Psoas muscle (tissue), 7 donors: ENCODE measurements at regions not wholly inside any gene's neighbourhood (a gene's known extent, or its start where the extent isn't known, plus 50 kb on each side); places are given as distances from the start of the nearest gene placed in this dataset.
A peak's percentile ranks its signal among the peaks of the same experiment; 100 is the strongest.

Source experiments
- ATAC-seq, 4 donors: fragments of 200-7000 bp; cut with Tn5 transposase; one replicate each; pipeline ENCODE4 v1.9.1; 2020; ENCODE audit warnings: moderate library complexity in 3 of 4, mild to moderate bottlenecking in 2 of 4
- DNase-seq, 2 donors: peaks; one replicate each; pipeline ENCODE4 v3.0.0-alpha.2; 2020
- H3K27ac ChIP-seq: fragments of 200-600 bp; one replicate; pipeline ENCODE4 v1.8.0; 2022
- H3K27me3 ChIP-seq, 3 donors: fragments of 200-600 bp in 1 of 3; one replicate each; pipeline versions ENCODE4 v1.6.1 to v1.8.0; 2013 to 2022; ENCODE audit warnings: low read length in 2 of 3, mild to moderate bottlenecking in 2 of 3, moderate library complexity in 1 of 3; ENCODE audit not compliant: insufficient read depth in 3 of 3
- H3K36me3 ChIP-seq, 2 donors: fragments of 200-600 bp in 1 of 2; one replicate each; pipeline versions ENCODE4 v1.6.1 to v1.8.0; 2013 to 2022; ENCODE audit warnings: low read depth in 1 of 2, mild to moderate bottlenecking in 1 of 2, moderate library complexity in 1 of 2; ENCODE audit not compliant: insufficient read depth in 1 of 2
- H3K4me1 ChIP-seq: fragments of 200-600 bp; one replicate; pipeline ENCODE4 v1.8.0; 2022
- H3K4me3 ChIP-seq: fragments of 200-600 bp; one replicate; pipeline ENCODE4 v1.8.0; 2022; ENCODE audit warnings: mild to moderate bottlenecking
- H3K9me3 ChIP-seq: fragments of 200-600 bp; one replicate; pipeline ENCODE4 v1.8.0; 2022
- WGBS, 3 donors: extraction: QIAGEN DNeasy Blood & Tissue Kit; methylation state at CpG; one replicate each; pipeline versions ENCODE4 v1.1.6 to v1.1.7; 2013; 5-methylcytosine and 5-hydroxymethylcytosine counted together
- intact Hi-C, 2 donors: fragments of 100-400 bp; cut with DNase I; formaldehyde crosslinking; loops; one replicate each; pipeline versions ENCODE4 v1.11.0 to v1.14.2; 2022
- TF ChIP-seq, protein P1 (sequence below): fragments of 200-600 bp; IDR thresholded peaks from one replicate; pipeline ENCODE4 v1.8.0; 2022; ENCODE audit warnings: antibody characterized with exemption
- donor health status: healthy with polysubstance abuse.
- donor health status: DM: no; HTN: no; CAD: no; lungs with moderate emphysema.
- donor health status: Bipolar disorder and iron deficiency.
- donor health status: healthy.
- donor health status: DM: yes; HTN: yes; CAD: no.
- donor health status: DM: no; HTN: no; CAD: no.
- donor health status: DM: yes; HTN: yes; CAD: no.

DNA sequence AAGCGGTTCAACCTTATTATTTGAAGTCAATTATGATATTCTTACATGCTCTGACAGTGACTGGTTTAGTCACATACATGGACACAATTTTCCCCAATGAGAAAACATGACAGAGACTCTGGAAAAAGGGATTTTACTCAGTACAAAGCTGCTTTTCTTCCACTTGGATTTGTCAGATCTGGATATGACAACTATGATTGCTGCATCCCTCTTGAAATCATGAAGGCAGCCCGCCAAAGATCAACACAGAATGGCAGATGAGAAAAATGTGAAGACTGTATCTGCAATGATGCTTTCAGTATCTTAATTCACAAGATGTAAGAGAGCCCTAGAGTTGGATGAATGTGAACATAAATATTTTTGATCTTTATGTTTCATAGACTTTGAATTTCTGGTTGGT, 439.6 kb downstream of the CDH8 start:
- Histone ChIP-seq H3K4me3 (no peak overlapping the region), H3K27ac (no peak overlapping the region), H3K9me3 (peaks cover 14% of the 10 kb centered on the region), H3K36me3 (no peaks in the 10 kb centered on the region), H3K4me1 (no peaks in the 10 kb centered on the region), H3K27me3 (no peaks in the 10 kb centered on the region)
- TF ChIP-seq, protein P1, sequence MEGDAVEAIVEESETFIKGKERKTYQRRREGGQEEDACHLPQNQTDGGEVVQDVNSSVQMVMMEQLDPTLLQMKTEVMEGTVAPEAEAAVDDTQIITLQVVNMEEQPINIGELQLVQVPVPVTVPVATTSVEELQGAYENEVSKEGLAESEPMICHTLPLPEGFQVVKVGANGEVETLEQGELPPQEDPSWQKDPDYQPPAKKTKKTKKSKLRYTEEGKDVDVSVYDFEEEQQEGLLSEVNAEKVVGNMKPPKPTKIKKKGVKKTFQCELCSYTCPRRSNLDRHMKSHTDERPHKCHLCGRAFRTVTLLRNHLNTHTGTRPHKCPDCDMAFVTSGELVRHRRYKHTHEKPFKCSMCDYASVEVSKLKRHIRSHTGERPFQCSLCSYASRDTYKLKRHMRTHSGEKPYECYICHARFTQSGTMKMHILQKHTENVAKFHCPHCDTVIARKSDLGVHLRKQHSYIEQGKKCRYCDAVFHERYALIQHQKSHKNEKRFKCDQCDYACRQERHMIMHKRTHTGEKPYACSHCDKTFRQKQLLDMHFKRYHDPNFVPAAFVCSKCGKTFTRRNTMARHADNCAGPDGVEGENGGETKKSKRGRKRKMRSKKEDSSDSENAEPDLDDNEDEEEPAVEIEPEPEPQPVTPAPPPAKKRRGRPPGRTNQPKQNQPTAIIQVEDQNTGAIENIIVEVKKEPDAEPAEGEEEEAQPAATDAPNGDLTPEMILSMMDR = no peak
- intact Hi-C loops = no loop called here
- 65 to 75% (median 71%) methylated on average over 2 of the region's 2 CpGs for WGBS, 3 donors
- ATAC-seq = no peak
- DNase-seq = no peak

DNA sequence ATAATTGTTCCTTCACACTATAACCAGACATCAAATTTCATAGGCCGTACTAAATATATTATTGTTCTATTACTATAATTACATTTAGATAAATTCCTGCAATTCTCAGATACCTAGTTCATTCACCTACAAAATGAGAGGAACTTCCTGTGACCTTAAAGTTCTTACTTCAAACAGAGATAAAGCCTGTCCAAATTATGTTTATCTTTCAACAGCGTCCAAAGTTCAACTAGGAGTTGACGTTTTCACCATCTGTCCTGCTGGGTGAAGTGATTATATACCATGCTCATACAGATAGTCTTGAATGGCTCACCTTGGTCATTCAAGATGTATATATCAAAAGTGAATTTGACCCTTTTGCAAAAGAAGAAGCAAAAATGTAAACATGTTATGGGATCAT, 440.6 kb downstream of the CDH8 start:
- intact Hi-C loops = no loop called here
- H3K9me3 ChIP-seq = peaks cover 14% of the 10 kb centered on the region
- whole genome bisulfite sequencing, 3 donors = 58 to 61% (median 60%) methylated on average over 3 of the region's 3 CpGs
- no peak for ATAC-seq
- no peaks in the 10 kb centered on the region for H3K36me3 ChIP-seq
- no peak overlapping the region for H3K27ac ChIP-seq
- TF ChIP-seq, protein P1 = no peak
- H3K4me1 ChIP-seq = no peaks in the 10 kb centered on the region
- H3K27me3 ChIP-seq = no peaks in the 10 kb centered on the region
- no peak for DNase-seq
- H3K4me3 ChIP-seq = no peak overlapping the region

DNA sequence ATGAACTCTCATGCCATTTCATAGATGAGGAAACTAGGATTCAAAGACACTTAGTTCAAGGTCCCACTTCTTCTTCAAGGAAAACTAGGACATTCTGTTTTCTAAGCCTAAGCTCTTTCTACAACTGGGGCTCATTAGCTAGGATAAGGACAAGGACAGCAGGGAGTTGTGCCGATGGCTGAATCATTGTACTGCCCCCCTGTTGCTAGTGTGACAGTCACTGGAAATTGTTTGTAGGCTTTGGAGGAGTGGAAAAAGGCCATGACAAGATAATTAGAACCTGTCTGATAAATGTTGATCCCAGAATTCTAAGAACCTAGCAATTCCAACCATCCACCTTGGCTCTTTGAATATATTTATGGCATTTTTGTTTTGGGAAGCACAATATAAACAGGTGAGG, 445.7 kb downstream of the CDH8 start:
- ATAC-seq = no peak
- peaks cover 14% of the 10 kb centered on the region for H3K9me3 ChIP-seq
- no peaks in the 10 kb centered on the region for H3K27me3 ChIP-seq
- H3K36me3 ChIP-seq = no peaks in the 10 kb centered on the region
- DNase-seq = no peak
- no peaks in the 10 kb centered on the region for H3K4me1 ChIP-seq
- 77 to 79% (median 79%) methylated on average over 1 of the region's 1 CpG for WGBS, 3 donors
- TF ChIP-seq, protein P1 = no peak
- intact Hi-C loops = no loop called here
- no peak overlapping the region for H3K27ac ChIP-seq
- H3K4me3 ChIP-seq = no peak overlapping the region

DNA sequence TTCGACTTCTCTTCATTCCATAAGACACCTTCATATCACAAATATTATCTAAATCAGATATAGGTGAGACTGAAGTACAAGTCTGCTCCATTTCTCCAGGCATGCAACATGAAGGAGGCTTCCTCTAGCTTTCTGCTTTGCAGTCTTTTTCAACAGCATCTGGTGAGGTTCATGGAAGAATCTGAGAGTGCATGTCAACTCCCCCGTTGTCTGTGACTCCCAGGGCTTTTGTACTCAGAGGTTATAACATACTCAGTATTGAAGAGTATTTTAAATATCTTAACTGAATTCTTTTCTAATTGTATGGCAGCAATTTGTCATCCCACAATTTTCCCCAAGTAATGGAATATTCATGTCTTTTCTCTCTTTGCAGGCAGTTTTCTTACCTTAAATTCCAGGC, 448.7 kb downstream of the CDH8 start:
- no peak for DNase-seq
- intact Hi-C loops = no loop called here
- H3K9me3 ChIP-seq = no peaks in the 10 kb centered on the region
- H3K27me3 ChIP-seq = no peaks in the 10 kb centered on the region
- no peak overlapping the region for H3K27ac ChIP-seq
- H3K4me3 ChIP-seq = no peak overlapping the region
- TF ChIP-seq, protein P1 = no peak
- ATAC-seq = no peak
- 75 to 84% (median 79%) methylated on average over 2 of the region's 2 CpGs for WGBS, 3 donors
- no peaks in the 10 kb centered on the region for H3K36me3 ChIP-seq
- H3K4me1 ChIP-seq = no peaks in the 10 kb centered on the region

DNA sequence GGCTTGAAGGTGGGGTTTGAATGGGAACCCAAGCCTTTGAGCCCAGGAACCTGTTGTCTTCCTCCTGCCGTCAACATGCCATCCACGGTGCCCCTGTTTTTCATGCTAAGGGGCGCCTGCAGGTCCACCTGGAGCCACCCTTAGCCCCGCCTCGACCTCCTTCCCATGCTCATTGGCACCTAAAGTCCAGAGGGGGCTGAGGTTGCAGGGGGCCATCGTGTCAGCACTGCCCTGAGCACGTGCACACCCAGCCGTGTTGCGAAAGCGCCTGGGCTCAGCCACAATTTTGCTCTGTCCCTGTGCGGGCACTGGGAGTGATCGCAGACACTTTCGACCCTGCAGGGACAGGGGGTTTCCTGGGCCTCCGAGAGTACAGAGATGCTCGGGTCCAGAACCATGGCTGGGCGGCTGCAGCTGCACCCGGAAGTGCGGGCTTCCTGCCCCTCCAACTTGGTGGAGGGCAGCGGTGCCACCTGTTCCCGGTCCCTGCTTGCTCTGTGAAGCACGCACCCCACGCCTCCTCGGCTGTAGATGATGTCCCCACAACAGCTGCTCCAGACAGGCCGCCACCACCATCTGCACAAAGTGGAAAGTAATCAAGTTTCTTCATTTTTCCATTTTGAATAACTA, 454.7 kb downstream of the CDH8 start:
- TF ChIP-seq, protein P1 = no peak
- Histone ChIP-seq H3K27me3 (no peaks in the 10 kb centered on the region), H3K9me3 (peaks cover 4% of the 10 kb centered on the region), H3K36me3 (no peaks in the 10 kb centered on the region), H3K4me1 (no peaks in the 10 kb centered on the region), H3K4me3 (no peak overlapping the region), H3K27ac (no peak overlapping the region)
- ATAC-seq (no peak), DNase-seq (peak in 1 of 2 donors; percentile 45)
- 85 to 88% (median 87%) methylated on average over 24 of the region's 24 CpGs for WGBS, 3 donors
- intact Hi-C loops = no loop called here
